K562 (cell line): ENCODE measurements at regions not wholly inside any gene's neighbourhood (a gene's known extent, or its start where the extent isn't known, plus 50 kb on each side); places are given as distances from the start of the nearest gene placed in this dataset.

Source experiments
- FOXO4 ChIP-seq: fragments of 450-650 bp; formaldehyde crosslinking; IDR thresholded peaks from 2 replicates; pipeline ENCODE4 v1.4.0; 2020; ENCODE audit warnings: mild to moderate bottlenecking, moderate library complexity
- HES1 ChIP-seq: fragments of 450-650 bp; IDR thresholded peaks from 2 replicates; pipeline ENCODE4 v1.6.1; 2016; ENCODE audit warnings: low read depth, mild to moderate bottlenecking, moderate library complexity
- JUN ChIP-seq, 2 experiments: sonication (generic) in 1 of 2; formaldehyde crosslinking in 1 of 2; IDR thresholded peaks; 2 replicates each; pipeline versions ENCODE4 v1.6.1 to v1.8.0; 2012 to 2022; ENCODE audit warnings: borderline replicate concordance in 2 of 2, mild to moderate bottlenecking in 2 of 2, improper control_type of control experiment in 1 of 2, low read depth in 1 of 2, low read length in 1 of 2, missing genetic modification reagents in 1 of 2
- PML ChIP-seq: IDR thresholded peaks from 2 replicates; pipeline ENCODE4 v1.6.1; 2012; ENCODE audit warnings: low read length, inconsistent platforms
- PRPF4 ChIP-seq: fragments of 200-400 bp; formaldehyde crosslinking; IDR thresholded peaks from one replicate; pipeline ENCODE4 v1.6.1; 2017; ENCODE audit warnings: low read length, low read depth, mild to moderate bottlenecking; ENCODE audit not compliant: insufficient read depth, poor library complexity, severe bottlenecking
- RBM39 ChIP-seq: fragments of 200-400 bp; formaldehyde crosslinking; optimal IDR thresholded peaks from 2 replicates; pipeline ENCODE3; 2018; ENCODE audit warnings: low read depth, low read length
- RFX5 ChIP-seq: IDR thresholded peaks from 2 replicates; pipeline ENCODE4 v1.6.1; 2011; ENCODE audit warnings: low read depth, mild to moderate bottlenecking, improper control_type of control experiment, low read length
- SMAD1 ChIP-seq: fragments of 150-350 bp; IDR thresholded peaks from 2 replicates; pipeline ENCODE4 v1.6.1; 2014; ENCODE audit warnings: low read length, low read depth; ENCODE audit not compliant: partially characterized antibody
- ZHX1 ChIP-seq: fragments of 150-350 bp; conservative IDR thresholded peaks from 2 replicates; pipeline ENCODE4 v1.6.1; 2014; ENCODE audit warnings: low read length
- ZNF79 ChIP-seq: fragments of 250-450 bp; sonication (Bioruptor Pico); IDR thresholded peaks from 2 replicates; pipeline ENCODE4 v1.4.0; 2020; ENCODE audit warnings: low read depth, mild to moderate bottlenecking, moderate library complexity

- TF ChIP-seq ZHX1 (no peak), PML (no peak), SMAD1 (no peak), ZNF79 (CRISPR knock-in tag) (no peak), JUN (IDR thresholded peaks at IDR 0.05; ENCODE audit: borderline replicate concordance, low read depth, low read length) (no peak), JUN (CRISPR knock-in tag; IDR thresholded peaks at IDR 0.05; ENCODE audit: borderline replicate concordance) (no peak), HES1 (no peak), RFX5 (no peak), PRPF4 (no peak), FOXO4 (CRISPR knock-in tag) (no peak), RBM39 (no peak)
- TF ChIP-seq, all 486 proteins: peak for 0
Observed at GRCh38 chr2:18062892-18063291, 184.4 kb downstream of the KCNS3 start (continued).
